Stimulated activated naive CD8-positive, alpha-beta T cell treated with anti-CD3 and anti-CD28 coated beads, Interleukin-15, Interleukin-2, amounts not matched to agents 100 ng/mL and 50 ng/mL, for 24 hours (primary cell): ENCODE measurements at regions not wholly inside any gene's neighbourhood (a gene's known extent, or its start where the extent isn't known, plus 50 kb on each side); places are given as distances from the start of the nearest gene placed in this dataset.

Source experiments
- H3K27ac Mint-ChIP-seq: one replicate; pipeline ENCODE4 v1.8.0; 2021; ENCODE audit warnings: mild to moderate bottlenecking, mixed read lengths
- H3K27me3 Mint-ChIP-seq: one replicate; pipeline ENCODE4 v1.8.0; 2021; ENCODE audit warnings: mixed read lengths
- H3K36me3 Mint-ChIP-seq: one replicate; pipeline ENCODE4 v1.8.0; 2021; ENCODE audit warnings: low read depth, mixed read lengths
- H3K4me1 Mint-ChIP-seq: one replicate; pipeline ENCODE4 v1.8.0; 2021; ENCODE audit warnings: low read depth, mixed read lengths
- H3K4me3 Mint-ChIP-seq: one replicate; pipeline ENCODE4 v1.8.0; 2021; ENCODE audit warnings: mild to moderate bottlenecking, mixed read lengths
- H3K9me3 Mint-ChIP-seq: one replicate; pipeline ENCODE4 v1.8.0; 2021; ENCODE audit warnings: mixed read lengths

- H3K36me3 Mint-ChIP-seq = no peaks in the 10 kb centered on the region
- no peaks in the 10 kb centered on the region for H3K9me3 Mint-ChIP-seq
- H3K4me1 Mint-ChIP-seq = no peaks in the 10 kb centered on the region
- H3K27ac Mint-ChIP-seq = no peak overlapping the region
- peaks cover 3% of the 10 kb centered on the region for H3K27me3 Mint-ChIP-seq
- no peak overlapping the region for H3K4me3 Mint-ChIP-seq
These were observed 318.4 kb downstream of the AJAP1 start for GRCh38 chr1:4972761-4973320.

DNA sequence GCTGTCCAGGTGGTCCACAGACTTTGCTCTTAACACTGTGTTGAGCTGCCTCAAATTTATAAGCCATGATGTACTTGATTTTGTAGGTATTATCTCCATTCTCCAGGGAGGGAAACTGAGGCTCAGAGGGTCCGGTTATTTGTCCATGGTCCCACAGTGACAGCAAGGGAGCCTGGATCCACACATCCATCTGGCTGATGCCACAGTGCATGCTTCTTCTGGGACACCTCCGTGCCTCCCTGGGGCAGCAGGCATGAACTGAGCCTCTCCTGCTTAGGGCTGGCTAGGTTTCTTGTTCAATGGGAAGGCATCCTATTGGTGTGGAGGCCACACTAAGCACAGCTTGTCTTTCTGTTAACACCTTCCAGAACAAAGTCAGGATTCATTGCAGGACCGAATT is 317.3 kb downstream of the AJAP1 start:
- Mint-ChIP-seq H3K9me3 (no peaks in the 10 kb centered on the region), H3K4me3 (no peak overlapping the region), H3K27ac (no peak overlapping the region), H3K36me3 (no peaks in the 10 kb centered on the region), H3K4me1 (no peaks in the 10 kb centered on the region), H3K27me3 (peaks cover 3% of the 10 kb centered on the region)

DNA sequence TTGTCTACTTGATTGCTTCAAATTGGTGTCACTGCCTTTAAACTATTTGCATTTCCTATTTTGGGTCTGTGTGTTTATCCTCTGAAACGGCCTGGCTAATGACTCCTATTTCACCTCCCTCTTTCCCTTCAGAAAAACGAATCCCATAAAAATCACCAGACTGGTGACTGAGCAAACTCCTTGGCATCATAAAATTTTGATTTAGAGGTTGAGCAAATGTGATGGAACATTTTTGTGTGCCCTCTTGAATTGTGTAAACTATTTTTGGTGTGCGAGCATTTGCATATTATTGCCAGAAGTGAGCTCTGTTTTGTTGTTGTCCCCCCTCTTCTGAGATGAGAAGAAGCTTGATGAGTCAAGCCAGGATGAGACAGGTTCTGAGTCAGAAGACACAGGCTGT is 316.1 kb downstream of the AJAP1 start:
- Mint-ChIP-seq H3K27ac (no peak overlapping the region), H3K4me3 (no peak overlapping the region), H3K9me3 (no peaks in the 10 kb centered on the region), H3K27me3 (peaks cover 3% of the 10 kb centered on the region), H3K4me1 (no peaks in the 10 kb centered on the region), H3K36me3 (no peaks in the 10 kb centered on the region)

DNA sequence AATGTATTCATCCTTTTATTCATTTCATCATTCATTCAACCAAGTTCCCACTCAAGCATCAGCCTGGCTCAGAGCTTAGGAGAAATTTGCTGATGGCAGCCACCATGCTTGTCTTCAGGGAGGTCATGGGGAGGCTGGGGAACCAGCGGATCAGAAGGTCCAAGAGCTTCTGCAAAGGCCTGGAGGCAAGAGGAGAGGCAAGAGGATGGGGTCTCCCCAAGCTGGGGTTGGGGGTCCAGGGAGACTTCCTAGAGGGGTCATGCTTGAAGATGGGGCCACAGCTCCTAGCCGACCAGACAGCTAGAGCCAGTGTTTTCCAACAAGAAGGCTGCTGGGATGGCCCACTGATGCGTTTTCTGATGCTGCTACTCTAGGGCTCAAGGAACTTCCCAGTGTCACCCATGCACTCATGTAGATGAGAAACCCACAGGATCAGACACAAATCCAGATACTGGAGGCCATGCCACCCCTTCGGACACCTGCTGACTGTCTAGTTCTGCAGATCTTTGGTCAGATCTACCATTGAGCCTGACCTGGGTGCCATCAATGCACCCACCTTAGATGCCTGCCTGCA is 315.2 kb downstream of the AJAP1 start:
- no peaks in the 10 kb centered on the region for H3K36me3 Mint-ChIP-seq
- peaks cover 3% of the 10 kb centered on the region for H3K27me3 Mint-ChIP-seq
- no peaks in the 10 kb centered on the region for H3K4me1 Mint-ChIP-seq
- no peak overlapping the region for H3K4me3 Mint-ChIP-seq
- no peak overlapping the region for H3K27ac Mint-ChIP-seq
- no peaks in the 10 kb centered on the region for H3K9me3 Mint-ChIP-seq

GRCh38 chr1:4965346-4966075 is 311.1 kb downstream of the AJAP1 start:
- Mint-ChIP-seq H3K36me3 (no peaks in the 10 kb centered on the region), H3K27ac (no peak overlapping the region), H3K9me3 (no peaks in the 10 kb centered on the region)

DNA sequence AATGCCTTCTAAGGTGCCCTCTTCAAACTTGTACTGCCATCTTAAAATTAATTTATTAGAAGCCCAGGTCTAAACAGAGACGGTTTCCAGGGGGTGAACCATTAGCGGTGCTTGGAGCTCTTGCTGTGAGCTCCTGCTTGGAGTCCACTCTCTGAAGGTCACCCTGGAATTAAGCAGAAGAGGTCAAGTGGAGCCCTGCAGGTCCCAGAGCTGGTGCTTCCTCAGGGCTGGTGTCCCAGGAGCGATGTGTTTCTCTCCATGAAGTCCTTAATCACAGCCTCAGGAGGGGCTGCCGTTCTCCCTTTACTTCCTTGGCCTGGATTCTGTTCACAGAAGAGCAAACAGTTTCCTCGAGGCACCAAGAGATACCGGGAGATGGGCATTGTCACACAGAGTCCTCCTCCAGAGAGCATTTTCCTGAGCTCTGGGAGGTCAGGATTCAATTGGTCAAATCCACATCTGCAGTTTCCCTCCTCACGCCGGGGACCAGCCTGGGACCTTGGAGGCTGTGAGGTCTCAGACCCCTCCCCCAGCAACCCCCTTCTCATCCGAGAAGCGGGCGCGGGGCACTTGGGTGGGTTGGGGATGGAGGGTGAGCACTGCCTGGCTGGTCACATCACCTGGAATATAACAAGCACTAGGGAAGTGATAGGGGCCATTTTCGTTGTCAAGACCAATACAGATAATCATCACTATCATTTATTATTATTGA is 310.4 kb downstream of the AJAP1 start:
- Mint-ChIP-seq H3K36me3 (no peaks in the 10 kb centered on the region), H3K27me3 (peaks cover 7% of the 10 kb centered on the region), H3K27ac (no peak overlapping the region), H3K4me3 (no peak overlapping the region), H3K4me1 (no peaks in the 10 kb centered on the region), H3K9me3 (no peaks in the 10 kb centered on the region)

More at GRCh38 chr1:4965346-4966075, 311.1 kb downstream of the AJAP1 start:
- Mint-ChIP-seq H3K27me3 (peaks cover 7% of the 10 kb centered on the region), H3K4me1 (no peaks in the 10 kb centered on the region), H3K4me3 (no peak overlapping the region)

- no peaks in the 10 kb centered on the region for H3K4me1 Mint-ChIP-seq
- peaks cover 7% of the 10 kb centered on the region for H3K27me3 Mint-ChIP-seq
- H3K4me3 Mint-ChIP-seq = no peak overlapping the region
- H3K27ac Mint-ChIP-seq = no peak overlapping the region
- H3K36me3 Mint-ChIP-seq = no peaks in the 10 kb centered on the region
- no peaks in the 10 kb centered on the region for H3K9me3 Mint-ChIP-seq
These were observed 308.8 kb downstream of the AJAP1 start for GRCh38 chr1:4963251-4963650.

DNA sequence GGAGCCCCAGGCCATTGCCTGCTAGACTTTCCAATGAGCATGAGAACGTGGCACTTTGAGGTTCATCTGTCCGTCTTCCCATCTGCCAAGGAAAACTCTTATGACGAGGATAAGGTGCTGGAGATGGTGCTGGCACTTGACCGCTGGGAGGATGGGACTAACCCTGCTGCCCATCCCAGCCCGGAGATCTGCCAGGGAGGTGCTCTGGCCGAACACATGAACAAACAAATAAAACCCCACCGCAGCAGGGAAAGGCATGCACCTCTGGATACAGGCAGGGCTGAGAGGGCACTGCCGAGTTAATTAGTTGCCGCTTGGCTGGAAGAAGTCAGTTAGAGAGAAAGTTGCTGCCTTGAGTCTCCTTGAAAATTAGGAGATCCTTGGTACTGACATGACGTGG is 308.4 kb downstream of the AJAP1 start:
- H3K4me1 Mint-ChIP-seq = no peaks in the 10 kb centered on the region
- H3K27me3 Mint-ChIP-seq = peaks cover 7% of the 10 kb centered on the region
- H3K27ac Mint-ChIP-seq = no peak overlapping the region
- H3K9me3 Mint-ChIP-seq = no peaks in the 10 kb centered on the region
- H3K36me3 Mint-ChIP-seq = no peaks in the 10 kb centered on the region
- no peak overlapping the region for H3K4me3 Mint-ChIP-seq

DNA sequence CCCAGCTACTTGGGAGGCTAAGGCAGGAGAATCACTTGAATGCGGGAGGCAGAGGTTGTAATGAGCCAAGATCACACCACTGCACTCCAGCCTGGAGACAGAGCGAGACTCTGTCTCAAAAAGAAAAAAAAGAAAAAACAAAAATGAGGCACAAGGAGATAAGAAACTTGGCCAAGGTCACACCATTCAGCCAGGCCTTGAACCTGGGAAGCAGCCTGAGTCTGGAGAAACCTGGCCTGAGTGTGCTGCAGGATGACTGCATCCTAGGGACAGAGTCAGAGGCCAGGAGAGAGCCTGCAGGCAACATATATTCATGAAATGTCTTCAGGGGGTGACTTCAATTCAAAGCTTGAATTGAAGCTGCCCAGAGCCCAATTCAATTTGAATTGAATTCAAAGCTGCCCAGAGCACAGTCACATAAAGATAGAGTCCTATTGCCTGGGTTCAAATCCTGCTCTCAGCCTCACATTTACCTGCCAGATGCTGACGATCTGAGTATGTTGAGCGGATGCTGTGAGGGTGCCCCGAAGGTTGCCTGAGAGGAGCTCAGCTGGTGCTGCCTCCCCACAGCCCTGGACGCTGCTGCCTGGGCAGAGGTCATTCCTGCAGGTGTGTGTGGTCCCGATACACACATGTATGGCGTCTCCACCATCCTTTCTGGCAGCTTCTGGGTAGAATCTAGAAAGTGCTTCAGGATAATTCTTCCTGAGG is 307.7 kb downstream of the AJAP1 start:
- H3K36me3 Mint-ChIP-seq = no peaks in the 10 kb centered on the region
- H3K27ac Mint-ChIP-seq = no peak overlapping the region
- H3K27me3 Mint-ChIP-seq = peaks cover 7% of the 10 kb centered on the region
- H3K4me1 Mint-ChIP-seq = no peaks in the 10 kb centered on the region
- no peaks in the 10 kb centered on the region for H3K9me3 Mint-ChIP-seq
- H3K4me3 Mint-ChIP-seq = no peak overlapping the region

- Mint-ChIP-seq H3K36me3 (no peaks in the 10 kb centered on the region), H3K9me3 (no peaks in the 10 kb centered on the region), H3K27ac (no peak overlapping the region), H3K27me3 (peaks cover 5% of the 10 kb centered on the region), H3K4me3 (no peak overlapping the region), H3K4me1 (no peaks in the 10 kb centered on the region)
These were observed 306.5 kb downstream of the AJAP1 start for GRCh38 chr1:4960782-4961475.

DNA sequence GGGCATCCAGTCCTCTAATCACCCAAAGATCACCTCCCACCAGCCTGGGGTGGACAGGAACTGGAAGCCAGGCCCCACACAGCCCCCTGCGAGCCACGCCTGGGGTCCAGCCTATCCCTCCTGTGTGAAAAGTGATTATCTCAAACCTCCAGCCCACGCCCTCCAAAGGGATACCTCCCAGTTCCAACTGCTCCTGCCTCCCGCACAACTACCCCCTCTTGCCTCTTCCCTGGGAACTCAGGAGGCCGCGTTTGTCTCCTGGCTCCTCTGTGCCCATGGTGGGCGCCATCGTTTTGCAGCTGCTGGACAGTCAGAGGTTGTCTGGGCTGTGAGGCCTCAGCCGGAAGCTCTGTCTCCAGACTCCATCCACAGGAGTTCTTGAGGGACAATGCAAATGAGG is 305.9 kb downstream of the AJAP1 start:
- no peaks in the 10 kb centered on the region for H3K4me1 Mint-ChIP-seq
- no peak overlapping the region for H3K27ac Mint-ChIP-seq
- H3K9me3 Mint-ChIP-seq = peaks cover under 1% of the 10 kb centered on the region
- H3K4me3 Mint-ChIP-seq = no peak overlapping the region
- H3K27me3 Mint-ChIP-seq = peaks cover 4% of the 10 kb centered on the region
- no peaks in the 10 kb centered on the region for H3K36me3 Mint-ChIP-seq

DNA sequence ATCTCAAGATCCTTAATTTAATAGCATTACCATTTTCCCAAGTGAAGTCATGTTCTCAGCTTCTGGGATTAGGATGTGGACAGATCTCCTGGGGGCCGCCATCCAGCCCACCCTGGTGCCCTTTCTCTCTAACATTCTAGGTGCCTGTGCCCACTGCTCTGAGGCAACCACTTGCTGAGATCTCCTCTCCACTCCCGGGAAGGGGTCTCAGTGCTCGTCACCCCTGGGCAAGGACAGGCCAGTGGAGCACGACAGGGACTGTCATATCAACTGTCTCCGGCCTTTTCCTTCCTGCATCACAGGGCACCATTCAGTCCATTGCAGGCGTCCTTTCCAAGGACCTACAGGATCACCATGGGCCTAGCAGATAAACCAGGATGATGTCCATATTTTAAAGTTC is 304.8 kb downstream of the AJAP1 start:
- Mint-ChIP-seq H3K27ac (no peak overlapping the region), H3K27me3 (peaks cover under 1% of the 10 kb centered on the region), H3K9me3 (peaks cover 5% of the 10 kb centered on the region), H3K36me3 (no peaks in the 10 kb centered on the region), H3K4me1 (no peaks in the 10 kb centered on the region), H3K4me3 (no peak overlapping the region)

DNA sequence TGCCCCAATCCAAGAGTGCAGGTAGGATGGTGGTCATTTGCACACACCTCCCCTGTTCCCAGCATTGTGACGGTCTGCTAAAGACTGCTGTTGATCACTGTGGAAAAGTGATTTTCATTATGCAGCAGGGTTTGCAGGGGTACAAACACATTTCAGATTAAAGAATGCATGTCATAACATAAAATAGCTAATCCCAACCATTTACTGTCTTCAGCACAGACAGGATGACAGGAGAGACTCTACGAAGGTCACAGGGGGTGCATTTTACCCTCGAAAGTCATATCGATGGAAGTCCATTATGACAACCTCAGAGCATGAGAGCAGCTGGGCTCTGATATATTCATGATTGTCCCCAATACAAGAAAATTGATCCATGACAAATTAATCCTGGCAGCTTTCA is 302.6 kb downstream of the AJAP1 start:
- Mint-ChIP-seq H3K27me3 (no peaks in the 10 kb centered on the region), H3K4me1 (no peaks in the 10 kb centered on the region), H3K4me3 (no peak overlapping the region), H3K9me3 (peaks cover 24% of the 10 kb centered on the region), H3K36me3 (no peaks in the 10 kb centered on the region), H3K27ac (no peak overlapping the region)

DNA sequence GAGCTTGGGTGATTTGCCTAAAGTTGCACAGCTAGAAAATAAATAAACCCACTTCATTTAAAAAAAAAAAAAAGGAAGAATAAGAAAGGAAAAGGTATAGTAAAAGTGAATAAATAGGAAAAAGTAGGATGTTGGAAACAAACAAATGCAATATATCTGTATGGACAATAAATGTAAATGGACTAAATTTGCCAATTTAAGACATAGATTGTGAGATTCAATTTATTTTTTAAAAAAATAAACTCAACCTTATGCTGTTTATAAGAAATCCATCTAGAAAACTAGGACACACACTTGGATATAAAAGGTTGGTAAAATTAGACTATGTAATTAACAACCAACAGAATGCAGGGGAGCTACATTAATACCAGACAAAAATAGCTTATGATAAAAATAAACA is 300.0 kb downstream of the AJAP1 start:
- Mint-ChIP-seq H3K36me3 (no peaks in the 10 kb centered on the region), H3K4me3 (no peak overlapping the region), H3K27me3 (no peaks in the 10 kb centered on the region), H3K9me3 (peaks cover 27% of the 10 kb centered on the region), H3K4me1 (no peaks in the 10 kb centered on the region), H3K27ac (no peak overlapping the region)
